ENCODE measurements at regions not wholly inside any gene's neighbourhood (a gene's known extent, or its start where the extent isn't known, plus 50 kb on each side); places are given as distances from the start of the nearest gene placed in this dataset.

DNA sequence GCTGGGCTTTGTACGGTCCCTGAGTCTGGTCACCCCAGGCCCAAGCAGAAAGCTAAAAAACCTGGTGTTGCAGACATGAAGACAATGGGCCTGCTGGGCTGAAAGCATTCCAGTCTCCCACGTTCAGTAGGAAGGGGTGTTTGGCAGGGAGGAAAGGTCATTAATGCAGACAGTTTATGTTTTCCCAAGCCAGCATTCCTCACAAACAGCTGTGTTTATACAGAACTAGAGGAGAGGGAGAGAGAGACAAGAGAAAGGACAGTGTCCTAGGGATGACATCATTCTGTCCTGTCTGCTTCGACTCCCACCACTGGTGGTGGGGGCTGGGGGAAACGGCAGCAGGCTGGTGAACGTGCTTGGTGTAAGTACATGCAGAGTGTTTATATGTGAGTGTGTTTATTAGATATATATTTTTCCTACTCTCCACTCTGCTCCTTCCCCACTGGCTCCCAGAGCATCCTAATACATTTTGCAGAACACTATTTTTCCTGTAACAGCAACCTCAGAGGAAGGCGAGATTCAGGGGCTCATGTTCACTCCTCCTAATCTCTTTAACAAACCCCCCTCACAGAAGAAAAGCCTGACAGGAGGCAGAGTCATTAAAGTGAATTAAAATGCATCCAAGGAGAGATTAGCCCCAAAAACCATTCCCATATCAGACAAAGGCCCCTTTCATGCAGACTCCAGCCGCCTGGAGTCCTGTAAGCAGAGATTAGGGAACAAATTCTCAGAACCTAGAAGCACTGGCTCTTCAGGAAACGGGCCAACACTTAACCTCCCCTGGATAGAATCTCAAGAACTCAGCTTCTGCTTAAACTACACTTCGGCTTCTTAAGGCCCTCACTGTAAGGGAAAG, 380.4 kb downstream of the TNS1 start:
- Histone ChIP-seq H3K79me2 (ENCODE audit: insufficient read depth, low read length) (no peaks in the 10 kb centered on the region), H3K4me3 (ENCODE audit: low read depth in 1 of 2, low read length in 2 of 2) (no peak overlapping the region), H4K20me1 (ENCODE audit: insufficient read depth, low read length) (no peaks in the 10 kb centered on the region), H3K4me1 (ENCODE audit: insufficient read depth, low read length) (no peaks in the 10 kb centered on the region), H3K27ac (ENCODE audit: low read length) (no peak overlapping the region), H3K9ac (ENCODE audit: low read depth, low read length) (no peak overlapping the region), H2AFZ (ENCODE audit: low read depth, low read length) (no peak overlapping the region), H3K27me3 (ENCODE audit: insufficient read depth, low read length, poor library complexity) (peaks cover 17% of the 10 kb centered on the region), H3K9me3 (ENCODE audit: insufficient read depth, low read length, severe bottlenecking) (no peaks in the 10 kb centered on the region), H3K4me2 (ENCODE audit: insufficient read depth, low read length) (no peak overlapping the region), H3K36me3 (ENCODE audit: insufficient read depth, low read length) (no peaks in the 10 kb centered on the region)
- DNase-seq (no peak), ATAC-seq (ENCODE audit: insufficient read depth, low read depth) (no peak)
- TF ChIP-seq, protein P1, sequence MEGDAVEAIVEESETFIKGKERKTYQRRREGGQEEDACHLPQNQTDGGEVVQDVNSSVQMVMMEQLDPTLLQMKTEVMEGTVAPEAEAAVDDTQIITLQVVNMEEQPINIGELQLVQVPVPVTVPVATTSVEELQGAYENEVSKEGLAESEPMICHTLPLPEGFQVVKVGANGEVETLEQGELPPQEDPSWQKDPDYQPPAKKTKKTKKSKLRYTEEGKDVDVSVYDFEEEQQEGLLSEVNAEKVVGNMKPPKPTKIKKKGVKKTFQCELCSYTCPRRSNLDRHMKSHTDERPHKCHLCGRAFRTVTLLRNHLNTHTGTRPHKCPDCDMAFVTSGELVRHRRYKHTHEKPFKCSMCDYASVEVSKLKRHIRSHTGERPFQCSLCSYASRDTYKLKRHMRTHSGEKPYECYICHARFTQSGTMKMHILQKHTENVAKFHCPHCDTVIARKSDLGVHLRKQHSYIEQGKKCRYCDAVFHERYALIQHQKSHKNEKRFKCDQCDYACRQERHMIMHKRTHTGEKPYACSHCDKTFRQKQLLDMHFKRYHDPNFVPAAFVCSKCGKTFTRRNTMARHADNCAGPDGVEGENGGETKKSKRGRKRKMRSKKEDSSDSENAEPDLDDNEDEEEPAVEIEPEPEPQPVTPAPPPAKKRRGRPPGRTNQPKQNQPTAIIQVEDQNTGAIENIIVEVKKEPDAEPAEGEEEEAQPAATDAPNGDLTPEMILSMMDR (IDR thresholded peaks at IDR 0.05; ENCODE audit: borderline replicate concordance, extremely low read depth, low read length, poor library complexity, severe bottlenecking): no peak
- TF ChIP-seq EZH2 (IDR thresholded peaks at IDR 0.05; ENCODE audit: borderline replicate concordance, low read depth, low read length, severe bottlenecking): no peak

DNA sequence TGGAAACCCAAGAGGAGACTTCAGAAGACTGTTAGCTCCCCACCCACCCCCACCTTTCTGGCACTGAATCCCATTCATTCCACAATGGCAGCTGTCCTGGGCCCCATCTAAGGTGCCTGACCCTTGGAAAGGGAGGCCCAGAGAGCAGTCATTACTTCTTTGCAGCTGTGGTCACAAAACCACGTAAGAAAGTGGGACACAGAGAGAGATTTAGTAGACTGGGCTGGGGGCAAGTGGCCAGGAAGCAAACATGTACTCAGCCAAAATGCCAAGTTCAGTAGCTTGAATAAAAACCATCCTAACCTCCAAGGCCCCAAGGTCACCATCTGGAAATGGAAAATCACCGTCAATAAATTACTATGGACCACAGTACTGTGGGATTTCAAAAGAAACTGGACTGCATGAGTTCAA, 381.4 kb downstream of the TNS1 start:
- H4K20me1 ChIP-seq (ENCODE audit: insufficient read depth, low read length): no peaks in the 10 kb centered on the region
- no peak for ATAC-seq (ENCODE audit: insufficient read depth, low read depth)
- no peak overlapping the region for H3K9ac ChIP-seq (ENCODE audit: low read depth, low read length)
- H2AFZ ChIP-seq (ENCODE audit: low read depth, low read length): no peak overlapping the region
- peaks cover 13% of the 10 kb centered on the region for H3K27me3 ChIP-seq (ENCODE audit: insufficient read depth, low read length, poor library complexity)
- H3K4me3 ChIP-seq (ENCODE audit: low read depth in 1 of 2, low read length in 2 of 2): no peak overlapping the region
- no peaks in the 10 kb centered on the region for H3K9me3 ChIP-seq (ENCODE audit: insufficient read depth, low read length, severe bottlenecking)
- no peaks in the 10 kb centered on the region for H3K36me3 ChIP-seq (ENCODE audit: insufficient read depth, low read length)
- H3K4me2 ChIP-seq (ENCODE audit: insufficient read depth, low read length): no peak overlapping the region
- no peaks in the 10 kb centered on the region for H3K79me2 ChIP-seq (ENCODE audit: insufficient read depth, low read length)
- no peak for TF ChIP-seq EZH2 (IDR thresholded peaks at IDR 0.05; ENCODE audit: borderline replicate concordance, low read depth, low read length, severe bottlenecking)
- no peak for DNase-seq
- H3K4me1 ChIP-seq (ENCODE audit: insufficient read depth, low read length): no peaks in the 10 kb centered on the region
- H3K27ac ChIP-seq (ENCODE audit: low read length): no peak overlapping the region

DNA sequence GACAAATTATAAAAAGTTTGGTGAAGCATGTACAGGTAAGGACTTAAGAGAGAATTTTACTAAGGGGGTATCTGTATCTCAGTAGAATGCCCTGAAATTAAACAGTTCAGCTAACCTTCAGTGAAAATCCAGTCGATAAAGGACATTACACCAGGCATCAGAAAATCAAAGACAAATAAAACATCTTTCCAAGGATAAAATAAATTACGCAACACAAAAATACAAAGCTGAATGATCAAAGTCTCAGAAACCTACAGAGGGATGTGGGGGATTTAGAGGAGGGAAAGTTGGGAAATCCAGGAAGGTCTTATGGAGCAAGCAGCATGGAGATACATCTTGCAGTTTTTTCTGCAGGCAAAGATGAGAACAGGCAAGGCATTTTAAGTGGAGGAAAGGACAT, 384.1 kb downstream of the TNS1 start:
- Histone ChIP-seq H3K36me3 (ENCODE audit: insufficient read depth, low read length) (no peaks in the 10 kb centered on the region), H3K79me2 (ENCODE audit: insufficient read depth, low read length) (no peaks in the 10 kb centered on the region), H4K20me1 (ENCODE audit: insufficient read depth, low read length) (no peaks in the 10 kb centered on the region), H3K4me1 (ENCODE audit: insufficient read depth, low read length) (no peaks in the 10 kb centered on the region), H3K9ac (ENCODE audit: low read depth, low read length) (no peak overlapping the region), H3K27ac (ENCODE audit: low read length) (no peak overlapping the region), H2AFZ (ENCODE audit: low read depth, low read length) (no peak overlapping the region), H3K4me3 (ENCODE audit: low read depth in 1 of 2, low read length in 2 of 2) (no peak overlapping the region), H3K9me3 (ENCODE audit: insufficient read depth, low read length, severe bottlenecking) (no peaks in the 10 kb centered on the region), H3K27me3 (ENCODE audit: insufficient read depth, low read length, poor library complexity) (peaks cover 13% of the 10 kb centered on the region), H3K4me2 (ENCODE audit: insufficient read depth, low read length) (no peak overlapping the region)
- ATAC-seq (ENCODE audit: insufficient read depth, low read depth) (no peak), DNase-seq (no peak)
- TF ChIP-seq EZH2 (IDR thresholded peaks at IDR 0.05; ENCODE audit: borderline replicate concordance, low read depth, low read length, severe bottlenecking): no peak
- TF ChIP-seq, protein P1 (IDR thresholded peaks at IDR 0.05; ENCODE audit: borderline replicate concordance, extremely low read depth, low read length, poor library complexity, severe bottlenecking): no peak

DNA sequence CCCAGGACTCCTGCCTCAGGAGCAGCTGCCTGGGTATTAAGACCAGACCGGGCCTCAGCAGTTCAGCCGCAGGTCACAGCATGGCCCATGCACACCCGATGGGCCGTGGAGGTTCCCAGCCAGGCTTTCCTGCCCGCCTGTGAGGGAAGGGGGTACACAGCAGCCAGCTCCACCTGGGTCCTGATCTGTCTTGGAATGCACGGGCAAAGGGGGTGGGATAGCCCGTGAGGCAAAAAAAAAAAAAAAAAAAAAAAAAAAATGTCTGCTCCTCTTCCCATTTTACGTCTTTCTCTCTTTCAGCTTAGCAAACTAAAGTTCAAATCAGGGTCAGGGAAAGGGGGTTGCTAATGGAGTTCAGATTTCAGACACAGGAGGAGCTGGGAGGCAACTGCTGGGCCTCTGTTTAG, 385.2 kb downstream of the TNS1 start:
- Histone ChIP-seq H3K4me3 (ENCODE audit: low read depth in 1 of 2, low read length in 2 of 2) (no peak overlapping the region), H3K27ac (ENCODE audit: low read length) (no peak overlapping the region), H3K9me3 (ENCODE audit: insufficient read depth, low read length, severe bottlenecking) (no peaks in the 10 kb centered on the region), H2AFZ (ENCODE audit: low read depth, low read length) (no peak overlapping the region), H3K4me1 (ENCODE audit: insufficient read depth, low read length) (no peaks in the 10 kb centered on the region), H3K79me2 (ENCODE audit: insufficient read depth, low read length) (no peaks in the 10 kb centered on the region), H3K27me3 (ENCODE audit: insufficient read depth, low read length, poor library complexity) (peaks cover 13% of the 10 kb centered on the region), H3K36me3 (ENCODE audit: insufficient read depth, low read length) (no peaks in the 10 kb centered on the region), H3K9ac (ENCODE audit: low read depth, low read length) (no peak overlapping the region), H3K4me2 (ENCODE audit: insufficient read depth, low read length) (no peak overlapping the region), H4K20me1 (ENCODE audit: insufficient read depth, low read length) (no peaks in the 10 kb centered on the region)
- TF ChIP-seq EZH2 (IDR thresholded peaks at IDR 0.05; ENCODE audit: borderline replicate concordance, low read depth, low read length, severe bottlenecking): no peak
- TF ChIP-seq, protein P1 (IDR thresholded peaks at IDR 0.05; ENCODE audit: borderline replicate concordance, extremely low read depth, low read length, poor library complexity, severe bottlenecking): no peak
- no peak for DNase-seq
- ATAC-seq (ENCODE audit: insufficient read depth, low read depth): no peak
